ENCODE measurements at regions not wholly inside any gene's neighbourhood (a gene's known extent, or its start where the extent isn't known, plus 50 kb on each side); places are given as distances from the start of the nearest gene placed in this dataset.
"Not testable (repeated sequence)": the region's sequence is repeated elsewhere in the genome, so short reads cannot be mapped to it uniquely, and the experiment has no call there.

DNA sequence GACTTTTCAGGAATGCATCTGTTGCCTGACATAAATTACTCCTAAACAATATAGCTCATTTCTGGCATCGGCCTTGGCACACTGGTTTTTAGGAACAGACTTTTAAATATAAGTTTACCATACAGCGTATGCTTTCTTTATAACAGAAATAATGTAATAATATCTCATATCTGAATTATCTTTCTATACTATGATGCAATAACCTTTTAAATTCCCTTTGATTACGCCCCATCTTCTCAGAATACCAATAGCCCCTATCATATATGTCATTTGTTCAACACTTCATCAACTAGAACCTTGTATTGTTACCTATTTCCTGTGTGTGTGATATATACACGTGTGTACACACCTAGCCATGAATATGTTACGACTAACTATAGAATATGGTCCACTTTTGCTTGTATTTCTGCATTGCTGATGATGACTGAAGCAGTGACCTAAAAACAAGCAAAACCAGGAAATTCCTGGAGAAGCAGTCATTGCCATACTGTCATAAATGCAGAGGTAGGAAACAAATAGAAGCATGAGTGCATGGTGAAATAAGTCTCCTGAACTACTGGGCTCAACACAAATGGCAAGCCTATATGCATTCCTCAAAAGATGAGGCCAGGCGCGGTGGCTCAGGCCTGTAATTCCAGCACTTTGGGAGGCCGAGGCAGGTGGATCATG, 618.4 kb upstream of the NRP1 start:
- no peak for DNase-seq

DNA sequence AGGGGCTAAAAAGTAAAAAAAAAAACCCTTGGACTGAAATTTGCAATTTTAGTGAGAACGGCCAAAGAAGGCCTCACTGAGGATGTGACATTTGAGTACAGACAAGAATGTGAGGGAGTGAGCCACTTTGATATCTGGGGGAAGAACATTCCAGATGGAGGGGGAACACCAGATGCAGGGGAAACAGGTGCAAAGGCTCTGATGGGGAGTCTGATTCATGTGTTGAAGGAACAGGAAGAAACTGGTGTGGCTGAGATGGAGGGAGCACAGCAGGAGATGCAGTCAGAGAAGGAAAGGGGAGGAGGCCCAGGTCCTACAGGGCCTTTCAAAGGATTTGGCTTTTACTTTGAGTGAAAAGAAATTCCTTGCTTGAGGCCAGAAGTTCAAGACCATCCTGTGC, 615.7 kb upstream of the NRP1 start:
- DNase-seq: no peak

DNA sequence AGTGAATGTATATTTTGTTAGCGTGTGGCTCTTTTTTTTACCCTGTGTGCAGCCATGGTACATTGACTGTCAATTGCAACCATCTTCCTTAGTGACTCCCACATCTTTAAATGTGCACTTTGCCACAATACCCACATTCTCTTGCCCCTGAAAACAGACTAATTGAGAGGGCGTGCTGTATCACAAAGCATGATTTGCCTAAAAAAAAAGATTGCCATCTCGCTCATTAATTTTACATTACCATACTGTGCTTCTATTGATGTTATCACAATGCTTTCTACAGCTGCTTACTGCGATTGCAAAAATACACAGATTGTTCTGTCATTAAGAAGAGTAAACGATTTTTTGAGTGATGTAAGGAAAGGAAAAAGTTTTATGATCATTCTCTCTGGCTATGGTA, 613.1 kb upstream of the NRP1 start:
- DNase-seq: no peak

DNA sequence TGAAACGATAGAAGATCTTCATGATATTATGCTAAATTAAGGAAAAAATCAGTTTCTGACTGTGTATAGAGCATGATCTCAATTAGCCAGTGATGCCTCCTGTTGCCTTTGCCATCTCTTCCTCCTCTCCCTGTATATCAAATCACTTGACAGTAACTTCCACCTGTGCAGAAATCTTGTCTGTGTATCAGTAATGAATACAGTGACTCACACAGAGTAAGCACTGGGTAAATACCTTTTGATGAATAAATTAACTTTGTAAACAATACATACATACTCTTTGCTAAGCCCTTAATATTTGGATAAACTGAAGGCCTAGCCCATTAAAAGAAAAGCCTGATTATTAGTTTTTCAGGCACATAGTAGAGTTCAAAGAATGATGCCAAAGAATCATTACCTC, 610.6 kb upstream of the NRP1 start:
- no peak for DNase-seq

DNA sequence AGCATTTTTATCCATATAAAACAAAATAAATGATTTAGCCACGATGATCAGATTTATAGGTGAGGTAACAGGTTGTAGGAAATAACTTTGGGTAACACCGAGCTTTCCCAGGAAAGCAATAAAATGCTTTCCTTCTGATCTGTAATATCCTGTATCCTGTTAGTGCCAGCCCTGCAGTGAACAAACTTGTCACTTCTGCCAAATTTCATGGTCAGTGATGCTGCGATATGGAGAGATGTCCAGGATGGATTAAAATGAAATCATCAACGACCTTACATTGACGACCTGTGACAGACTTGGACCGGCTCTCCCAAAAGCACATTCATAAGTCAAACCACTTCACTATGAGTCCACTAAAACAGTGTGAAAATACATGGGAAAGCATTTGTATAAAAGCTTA, 608.0 kb upstream of the NRP1 start:
- no peak for DNase-seq

DNA sequence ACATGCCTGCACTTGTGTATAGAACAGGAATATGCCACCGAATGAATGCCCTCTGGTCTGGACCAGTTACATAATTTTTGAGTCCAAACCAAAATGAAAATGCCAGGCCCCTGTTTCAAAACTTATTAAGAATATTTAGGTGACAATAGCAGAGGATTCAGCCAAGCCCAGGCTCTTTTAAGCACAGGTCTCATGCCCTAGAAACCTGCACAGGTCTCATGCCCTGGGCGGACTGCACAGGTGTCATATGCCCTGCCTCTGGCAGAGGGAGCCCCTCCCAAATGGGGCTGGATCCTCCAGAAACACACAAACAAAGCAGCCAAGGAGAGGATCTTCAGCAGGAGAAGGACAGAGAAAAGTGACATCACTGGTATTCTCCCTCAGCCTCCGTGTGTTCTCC, 605.4 kb upstream of the NRP1 start:
- no peak for DNase-seq

DNA sequence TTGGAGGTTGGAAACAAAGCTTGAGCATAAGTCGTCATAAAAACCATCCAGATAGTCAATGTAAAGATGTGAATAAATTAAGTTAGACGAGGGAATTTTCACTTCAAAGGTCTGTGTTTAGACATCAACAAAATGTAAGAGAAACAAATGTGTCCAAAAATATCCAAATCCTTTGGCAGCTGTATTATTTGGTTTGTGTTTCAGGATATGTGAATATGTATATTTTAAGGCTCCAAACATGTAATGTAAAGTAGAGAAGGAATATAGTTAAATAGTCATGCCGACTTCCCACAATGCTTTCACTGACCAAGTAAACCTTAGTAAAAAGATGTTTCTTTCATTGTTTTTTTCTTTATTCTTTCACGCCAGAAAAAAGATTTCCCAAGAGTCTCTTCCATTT, 604.9 kb upstream of the NRP1 start:
- no peak for DNase-seq

DNA sequence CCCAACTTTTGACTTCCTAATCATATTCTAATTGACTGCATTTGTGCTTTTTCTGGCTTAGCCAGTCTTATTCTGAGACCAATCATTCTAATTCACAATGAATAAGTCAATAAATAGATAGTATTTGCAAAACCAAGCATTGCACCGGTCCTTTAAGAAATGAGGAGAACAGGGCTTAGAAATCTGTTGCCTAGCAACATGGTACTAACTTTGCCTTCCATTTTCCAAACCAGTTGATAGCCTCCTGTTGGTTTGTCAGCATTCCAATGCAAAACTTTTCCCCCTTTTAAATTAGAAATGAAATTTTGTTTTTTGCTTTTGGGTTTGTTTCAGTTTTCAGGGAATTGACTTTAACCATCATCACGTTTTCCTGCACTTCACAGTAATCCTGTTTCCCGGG, 603.5 kb upstream of the NRP1 start:
- no peak for DNase-seq

DNA sequence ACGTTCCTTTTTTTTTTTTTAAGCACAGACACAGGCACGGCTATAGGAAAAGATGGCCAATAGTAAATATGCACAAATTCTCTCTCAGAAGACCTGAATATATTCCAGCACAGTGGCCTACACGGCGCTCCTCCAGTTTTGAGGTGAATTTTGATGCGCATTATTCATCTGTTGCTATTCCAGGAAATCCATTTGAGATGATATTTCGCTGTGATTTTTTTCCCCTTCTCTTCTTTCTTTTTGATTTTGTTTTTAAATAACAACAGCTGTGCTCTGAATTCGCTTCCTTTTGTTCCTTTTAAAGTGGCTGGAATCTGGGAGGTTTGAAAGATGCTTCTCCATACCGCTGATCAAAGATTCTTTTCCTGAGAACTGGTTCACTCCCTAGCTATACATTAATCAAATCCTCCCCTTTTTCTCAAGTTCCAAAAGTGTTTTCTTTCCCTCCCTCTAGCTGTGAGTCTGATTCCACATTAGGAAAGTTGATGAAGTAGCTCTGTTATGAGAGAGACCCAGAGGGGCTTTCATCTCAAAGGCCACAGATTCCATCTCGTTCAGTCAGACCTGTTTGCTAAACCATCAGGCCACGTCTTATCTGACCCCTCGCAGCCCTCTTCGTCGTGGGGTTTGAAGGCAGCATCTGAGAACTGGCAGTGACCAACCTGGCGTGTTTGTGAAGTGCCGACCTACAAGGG, 602.7 kb upstream of the NRP1 start:
- no peak for DNase-seq

DNA sequence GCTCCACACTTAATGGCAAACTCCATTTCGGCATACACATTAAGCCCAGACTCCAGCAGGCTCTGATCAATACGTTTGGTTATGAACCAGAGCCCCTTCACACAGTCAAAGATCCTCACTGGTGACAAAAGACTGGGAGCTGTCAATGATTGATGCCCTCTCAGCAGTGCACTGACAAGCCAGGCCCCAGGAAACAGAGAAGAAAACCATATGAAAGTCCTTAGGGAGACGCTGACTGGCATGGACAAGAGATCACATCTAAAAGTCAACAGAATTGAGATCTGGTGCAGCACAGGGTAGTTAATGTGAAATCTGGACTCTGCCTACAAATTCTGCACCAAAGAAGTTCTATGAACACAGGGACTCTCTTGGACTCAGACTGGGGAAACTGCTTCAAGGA, 600.9 kb upstream of the NRP1 start:
- DNase-seq: no peak

DNA sequence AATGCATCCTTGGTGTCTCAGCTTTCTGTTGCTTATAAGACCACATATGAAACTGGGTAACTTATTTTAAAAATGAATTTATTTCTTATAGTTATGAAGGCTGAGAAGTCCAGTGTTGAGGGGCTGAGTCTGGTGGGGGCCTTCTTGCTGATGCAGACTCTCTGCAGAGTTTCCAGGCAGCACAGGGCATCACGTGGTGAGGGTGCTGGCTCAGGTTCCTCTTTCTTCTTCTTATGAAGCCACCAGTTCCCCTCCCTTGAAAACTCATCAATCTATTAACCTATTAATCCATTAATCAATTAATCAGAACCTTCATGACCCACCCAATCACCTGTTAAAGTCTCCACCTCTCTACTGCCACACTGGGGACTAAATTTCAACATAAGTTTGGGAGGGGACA, 595.6 kb upstream of the NRP1 start:
- DNase-seq: no peak

DNA sequence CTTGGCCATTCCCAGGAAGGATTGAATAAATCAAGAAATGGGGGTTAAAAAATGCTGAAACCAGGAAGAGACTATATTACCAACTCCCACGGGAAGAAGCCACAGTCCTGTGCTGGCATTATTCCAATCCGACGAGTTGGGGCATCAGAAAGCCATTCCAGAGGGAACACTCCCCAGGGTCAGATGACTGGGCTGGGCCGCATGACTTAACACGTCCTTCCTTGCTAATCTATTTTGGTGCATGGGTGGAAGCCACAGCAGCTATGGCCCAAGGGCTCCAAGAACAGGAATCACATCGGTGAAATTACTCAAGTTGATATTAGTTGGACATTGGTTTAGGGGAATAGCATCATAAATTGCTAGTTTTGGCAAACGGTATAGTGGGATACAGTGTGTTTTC, 592.9 kb upstream of the NRP1 start:
- no peak for DNase-seq

DNA sequence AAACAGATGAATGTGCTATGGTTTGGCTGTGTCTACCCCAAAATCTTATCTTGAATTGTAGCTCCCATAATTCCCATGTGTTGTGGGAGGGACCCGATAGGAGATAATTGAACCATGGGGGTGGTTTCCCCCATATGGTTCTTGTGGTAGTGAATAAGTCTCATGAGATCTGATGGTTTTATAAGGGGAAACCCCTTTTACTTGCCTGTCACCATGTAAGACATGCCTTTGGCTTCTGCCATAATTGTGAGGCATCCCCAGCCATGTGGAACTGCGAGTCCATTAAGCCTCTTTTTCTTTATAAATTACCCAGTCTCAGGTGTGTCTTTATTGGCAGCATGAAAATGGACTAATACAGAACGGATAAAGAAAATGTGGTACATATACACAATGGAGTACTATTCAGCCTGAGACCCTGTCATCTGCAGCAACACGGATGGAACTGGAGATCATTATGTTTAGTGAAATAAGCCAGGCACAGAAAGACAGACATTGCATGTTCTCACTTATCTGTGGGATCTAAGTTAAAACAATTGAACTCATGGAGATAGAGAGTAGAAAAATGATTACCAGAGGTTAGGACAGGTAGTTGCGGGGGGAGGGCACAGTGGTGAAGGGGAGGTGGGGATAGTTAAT, 587.6 kb upstream of the NRP1 start:
- DNase-seq: no peak

DNA sequence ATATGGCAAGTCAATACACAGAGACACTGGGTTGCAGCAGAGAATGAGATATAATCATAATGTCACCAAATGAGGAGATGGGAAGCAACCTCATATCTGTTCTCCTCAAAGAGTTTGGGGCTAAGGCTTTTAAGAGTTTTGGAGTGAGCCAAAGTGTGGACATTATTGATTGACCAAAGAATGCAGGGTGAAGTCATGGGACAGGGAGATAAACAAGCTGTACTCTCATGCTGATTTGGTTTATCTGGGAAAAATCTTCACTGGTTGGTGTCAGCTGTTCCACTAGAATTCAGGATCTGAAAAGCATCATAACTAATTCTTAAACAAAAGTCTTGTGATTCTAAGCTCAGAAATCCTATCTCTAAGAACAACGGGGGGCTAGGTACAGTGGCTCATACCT, 585.9 kb upstream of the NRP1 start:
- DNase-seq: no peak

DNA sequence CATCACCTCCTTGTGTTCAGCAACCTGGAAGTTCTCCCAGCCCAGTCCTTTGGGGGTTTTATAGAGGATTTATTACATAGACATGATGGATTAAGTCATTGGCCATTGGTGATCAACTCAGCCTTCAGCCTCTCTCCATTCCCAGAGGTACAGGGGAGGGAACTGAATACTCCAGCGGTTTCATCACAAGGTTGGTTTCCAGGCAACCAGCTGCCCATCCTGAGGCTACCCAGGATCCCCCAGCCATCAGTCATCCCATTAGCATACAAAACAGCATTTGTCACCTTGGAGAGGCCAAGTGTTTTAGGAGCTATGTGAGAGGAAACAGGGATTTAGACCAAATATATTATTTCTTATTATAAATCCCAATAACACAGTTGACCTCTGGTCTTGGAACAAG, 584.8 kb upstream of the NRP1 start:
- no peak for DNase-seq

DNA sequence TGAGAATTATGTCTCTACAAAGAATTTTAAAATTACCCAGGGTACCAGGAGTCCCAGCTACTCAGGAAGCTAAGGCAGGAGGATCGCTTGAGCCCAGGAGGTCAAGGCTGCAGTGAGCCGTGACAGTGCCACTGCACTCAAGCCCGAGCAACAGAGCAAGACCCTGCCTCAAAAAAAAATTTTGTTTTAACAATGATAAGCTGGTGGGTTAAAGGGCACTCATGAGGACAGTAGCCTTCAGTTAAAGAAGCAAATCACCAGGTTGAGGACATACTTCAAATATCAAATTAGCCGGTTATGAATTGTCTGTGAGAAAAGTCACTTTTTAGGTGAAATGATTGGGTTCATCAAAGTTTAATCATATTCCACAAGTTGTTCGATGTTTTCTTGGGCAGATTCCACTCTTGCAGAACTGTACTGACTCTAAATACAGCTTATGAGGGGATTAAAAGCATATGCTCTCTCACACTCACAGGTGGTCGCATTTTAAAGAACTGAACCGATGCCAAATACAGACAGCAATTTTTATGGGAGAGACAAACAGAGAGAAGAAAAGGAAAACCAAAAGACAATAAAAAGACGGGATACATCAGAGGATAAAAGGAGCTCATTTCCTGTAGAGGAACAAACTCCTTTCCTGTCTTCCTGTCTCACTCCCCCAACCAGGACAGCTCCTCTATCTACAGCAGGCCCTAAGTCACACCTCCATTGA, 582.8 kb upstream of the NRP1 start:
- DNase-seq: no peak

DNA sequence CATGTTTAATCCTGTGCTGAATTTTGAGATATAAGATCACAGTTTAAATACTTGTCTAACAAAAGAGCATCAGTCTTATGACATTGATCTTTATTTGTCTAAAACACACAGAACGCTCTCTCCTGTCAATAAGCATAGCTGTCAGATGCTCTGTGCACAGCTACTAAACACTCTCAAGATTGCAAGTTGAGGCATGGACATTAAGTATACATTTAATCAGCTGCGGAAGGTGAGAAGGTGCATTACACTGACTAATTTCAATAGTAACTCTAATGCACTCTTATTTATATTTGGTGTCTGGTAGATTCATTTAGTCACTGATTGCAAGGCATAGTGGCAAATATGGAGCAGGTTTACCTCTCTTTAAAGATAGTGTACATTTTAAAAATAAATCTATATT, 580.3 kb upstream of the NRP1 start:
- no peak for DNase-seq

DNA sequence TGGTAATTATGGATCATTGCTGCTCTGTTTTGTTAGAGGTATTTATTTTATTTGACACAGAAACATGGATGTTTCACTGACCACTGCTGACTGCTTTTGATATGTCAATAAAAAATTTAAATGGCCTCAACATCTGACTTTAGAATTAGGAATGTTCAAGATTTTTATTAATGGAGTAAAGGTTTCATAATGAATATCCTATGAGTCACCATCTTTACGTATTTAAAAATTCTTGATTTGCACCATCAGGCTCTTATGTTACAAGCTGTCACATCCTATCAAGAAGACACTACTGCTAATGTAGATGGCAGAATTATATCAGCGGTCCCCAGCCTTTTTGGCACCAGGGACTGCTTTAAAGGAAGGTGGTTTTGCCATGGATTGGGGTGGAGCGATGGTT, 578.7 kb upstream of the NRP1 start:
- DNase-seq: no peak

DNA sequence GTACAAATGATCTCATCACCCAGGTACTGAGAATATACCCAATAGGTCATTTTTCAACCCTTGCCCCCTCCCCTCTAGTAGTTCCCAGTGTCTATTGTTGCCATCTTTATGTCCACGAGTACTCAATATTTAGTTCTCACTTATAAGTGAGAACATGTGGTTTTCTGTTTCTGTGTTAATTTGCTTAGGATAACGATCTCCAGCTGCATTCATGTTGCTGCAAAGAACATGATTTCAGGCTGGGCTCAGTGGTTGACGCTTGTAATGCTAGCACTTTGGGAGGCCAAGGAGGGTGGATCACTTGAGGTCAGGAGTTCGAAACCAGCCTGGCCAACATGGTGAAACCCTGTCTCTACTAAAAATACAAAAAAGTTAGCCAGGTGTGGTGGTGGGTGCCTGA, 575.0 kb upstream of the NRP1 start:
- DNase-seq: not testable (repeated sequence)

DNA sequence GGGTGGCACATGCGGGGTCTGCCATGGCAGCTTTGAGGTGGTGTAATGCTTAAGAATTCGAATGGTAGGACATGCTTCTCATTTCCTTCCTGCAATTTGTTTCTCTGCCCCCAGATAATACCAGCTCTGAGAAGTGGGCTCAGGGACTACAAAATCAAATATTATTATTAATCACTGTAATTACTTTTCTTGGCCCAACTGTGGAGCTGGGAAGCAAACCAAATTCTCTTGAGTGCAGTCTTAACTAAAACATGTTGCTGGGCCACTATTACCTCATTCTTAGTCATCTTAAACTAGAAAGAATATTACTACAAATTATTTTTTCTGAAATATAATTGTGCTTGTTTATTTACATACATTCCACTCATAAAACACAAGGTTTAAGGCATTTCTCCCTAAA, 566.7 kb upstream of the NRP1 start:
- DNase-seq: no peak

DNA sequence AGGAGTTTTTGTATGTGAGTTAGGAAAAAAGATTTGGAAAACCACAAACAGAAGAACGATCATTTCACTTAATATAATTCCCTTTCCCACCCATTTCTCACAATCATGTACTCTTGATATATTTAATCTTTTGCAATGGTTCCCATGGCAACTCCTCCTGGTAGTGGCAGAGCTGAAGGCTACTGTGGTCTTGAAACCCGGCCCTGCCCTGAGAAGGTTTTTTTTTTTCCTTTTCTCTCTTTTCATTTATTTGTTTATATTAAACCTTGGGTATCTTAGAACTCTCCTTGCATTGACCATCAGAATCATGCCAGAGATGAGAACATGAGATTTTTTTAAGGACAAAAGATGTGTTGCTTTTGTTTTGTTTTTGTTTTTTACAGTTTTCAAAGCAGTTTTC, 566.1 kb upstream of the NRP1 start:
- no peak for DNase-seq

DNA sequence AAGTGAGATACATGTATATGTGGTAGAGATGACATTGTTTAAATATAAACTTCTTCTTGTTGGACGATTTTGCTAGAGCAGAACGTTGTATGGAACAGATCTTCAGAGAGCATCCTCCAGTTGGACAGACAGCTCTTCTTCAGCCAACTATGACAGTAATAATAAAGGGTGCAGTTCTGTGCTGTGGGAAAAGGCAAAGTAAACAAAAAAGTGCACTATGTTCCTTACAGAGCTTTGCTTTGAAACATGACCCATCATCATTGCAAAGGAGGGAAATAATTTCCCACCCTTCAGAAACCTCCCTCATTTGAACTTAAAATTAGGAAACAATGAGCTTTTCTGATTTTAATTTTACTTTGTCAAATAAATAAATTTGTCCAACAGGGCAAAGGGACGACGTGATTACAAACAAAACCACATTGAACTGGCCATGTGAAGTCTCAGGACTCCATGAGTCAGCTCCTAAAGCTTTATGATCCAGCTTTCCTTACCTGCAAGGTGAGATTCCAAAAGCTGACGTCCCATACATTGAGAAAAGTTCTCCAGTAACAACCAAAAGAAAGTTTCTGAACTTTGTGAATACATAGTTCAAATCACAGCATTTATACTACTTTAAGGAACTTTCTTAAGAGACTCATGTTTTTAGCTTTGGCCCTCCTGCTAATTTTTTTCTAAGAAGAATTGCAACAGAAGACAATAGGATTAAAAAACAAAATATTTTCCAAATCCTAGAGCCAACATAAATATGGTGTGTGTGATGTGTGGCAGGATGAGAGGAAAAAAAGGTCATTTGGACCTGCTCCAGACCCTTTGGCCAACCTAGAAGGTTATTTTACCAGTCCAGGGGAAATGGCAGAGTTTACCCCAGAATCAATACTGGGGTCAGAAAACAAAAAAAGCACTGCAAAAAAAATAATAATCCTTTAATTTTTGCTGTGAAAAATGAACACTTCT, 565.4 kb upstream of the NRP1 start:
- DNase-seq: no peak

DNA sequence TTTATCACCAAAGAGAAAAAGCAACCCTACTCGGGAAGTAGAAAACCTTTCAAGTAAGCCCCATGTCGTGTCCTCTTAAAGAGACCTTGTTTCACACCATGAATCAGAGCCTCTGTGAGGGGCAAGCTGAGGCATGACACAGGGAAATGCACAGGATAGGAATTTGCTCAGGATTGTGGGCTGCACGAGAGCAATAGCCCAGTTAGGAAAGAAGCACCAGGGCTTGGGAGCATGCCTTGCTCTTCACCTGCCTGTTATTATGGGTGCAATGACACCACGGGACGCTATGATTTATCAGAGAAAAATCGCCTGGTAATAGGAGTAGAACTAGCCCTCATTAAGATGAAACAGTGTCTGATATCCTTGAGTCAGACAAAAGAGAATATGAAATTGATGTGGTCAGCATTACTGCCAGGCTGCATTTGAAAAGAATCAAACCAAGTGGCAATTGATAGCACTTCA, 562.9 kb upstream of the NRP1 start:
- DNase-seq: no peak

Data from NCI-H524 treated with DMSO at 0.1 percent for 48 hours (cell line).